ENCODE measurements at regions not wholly inside any gene's neighbourhood (a gene's known extent, or its start where the extent isn't known, plus 50 kb on each side); places are given as distances from the start of the nearest gene placed in this dataset.

DNA sequence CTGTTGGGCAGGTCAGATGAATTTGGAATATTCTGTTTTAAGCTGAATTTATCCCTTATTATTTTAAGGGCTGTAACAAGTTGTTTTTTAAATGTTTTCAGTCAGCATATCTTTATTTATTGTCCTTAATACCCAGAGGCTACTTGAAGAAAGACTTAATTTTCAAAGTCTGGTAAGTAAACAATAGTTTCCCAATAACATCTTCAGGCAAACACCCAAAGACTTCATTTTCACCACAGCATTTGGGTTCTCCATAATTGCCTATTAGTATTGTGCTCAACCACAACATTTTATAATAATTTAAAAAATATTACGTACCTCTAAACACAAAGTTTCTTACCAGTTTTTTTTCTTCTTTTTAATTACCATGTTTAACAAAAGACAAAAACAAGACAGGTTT, 60.0 kb upstream of the MKLN1 start:
- DNase-seq (ENCODE audit: low read depth) = no peak

DNA sequence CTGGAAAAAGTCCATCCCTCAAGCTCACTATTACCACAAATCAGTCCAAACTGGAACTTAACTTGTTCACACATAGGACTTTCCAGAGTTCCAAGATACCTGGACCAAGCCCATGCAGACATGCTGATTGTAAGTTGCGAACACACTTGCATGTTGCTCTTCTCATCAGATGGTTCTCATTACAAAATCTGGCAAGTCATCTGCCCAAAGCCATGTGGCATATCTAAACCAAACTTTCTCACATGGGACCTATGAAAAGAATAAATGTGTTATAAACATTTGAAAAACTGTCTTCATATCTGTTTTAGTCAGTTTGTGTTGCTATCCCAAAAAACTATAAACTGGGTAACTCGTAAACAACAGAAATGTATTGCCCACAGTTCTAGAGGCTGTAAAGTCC, 58.8 kb upstream of the MKLN1 start:
- no peak for DNase-seq (ENCODE audit: low read depth)

DNA sequence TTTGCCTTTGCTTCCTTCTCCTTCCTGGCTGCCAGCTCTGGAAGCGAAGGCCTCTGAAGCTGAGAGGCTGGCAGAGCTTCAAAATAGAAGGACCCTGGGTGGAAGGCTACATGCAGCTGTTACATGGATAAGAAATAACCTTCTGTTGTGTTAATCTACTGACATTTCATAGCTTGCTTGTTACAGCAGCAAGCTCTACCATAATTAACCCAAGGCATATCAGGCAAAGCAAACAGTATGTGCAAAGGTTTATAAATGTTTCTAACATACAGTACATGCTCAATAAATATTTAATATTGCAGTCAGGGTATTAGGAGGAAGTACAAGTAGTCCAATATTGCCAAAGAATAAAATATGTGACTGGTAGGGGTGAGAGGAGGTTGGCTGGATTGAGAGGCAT, 55.6 kb upstream of the MKLN1 start:
- DNase-seq (ENCODE audit: low read depth) = no peak

DNA sequence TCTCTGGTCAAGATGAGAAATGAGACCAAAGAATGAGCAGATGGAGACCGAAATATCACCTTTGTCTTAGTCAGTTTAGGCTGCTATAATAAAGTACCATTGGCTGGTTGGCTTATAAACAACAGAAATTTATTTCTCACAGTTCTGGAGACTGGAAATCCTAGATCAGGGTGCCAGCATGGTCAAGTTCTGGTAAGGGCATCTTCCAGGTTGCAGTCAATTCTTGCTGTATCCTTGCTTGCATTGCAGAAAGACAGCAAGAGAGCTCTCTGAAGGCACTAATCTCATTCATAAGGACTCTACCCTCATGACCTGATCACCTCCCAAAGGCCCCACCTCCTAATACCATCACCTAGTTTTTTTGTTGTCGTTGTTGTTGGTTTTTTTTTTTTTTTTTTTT, 52.7 kb upstream of the MKLN1 start:
- no peak for DNase-seq (ENCODE audit: low read depth)

DNA sequence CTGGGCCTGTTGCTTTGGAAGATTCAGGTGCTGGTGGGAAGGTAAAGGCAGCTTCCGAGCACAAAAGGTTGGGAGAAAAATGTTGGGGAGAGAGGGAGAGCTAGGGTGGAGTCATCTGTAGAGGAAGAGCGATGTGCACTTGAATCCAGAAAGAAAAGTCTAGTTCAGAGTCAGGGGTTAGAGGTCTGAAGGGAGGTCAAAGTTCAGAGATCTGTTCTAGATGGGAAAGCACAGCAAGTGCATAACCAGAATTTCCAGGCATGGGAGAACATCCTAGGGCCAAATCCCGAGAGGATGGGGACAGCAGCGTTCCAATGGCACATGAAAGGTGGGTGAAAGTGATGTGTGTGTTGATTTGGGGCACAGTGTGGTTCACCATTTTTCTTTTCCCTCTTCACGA, 51.5 kb upstream of the MKLN1 start:
- DNase-seq (ENCODE audit: low read depth) = no peak

DNA sequence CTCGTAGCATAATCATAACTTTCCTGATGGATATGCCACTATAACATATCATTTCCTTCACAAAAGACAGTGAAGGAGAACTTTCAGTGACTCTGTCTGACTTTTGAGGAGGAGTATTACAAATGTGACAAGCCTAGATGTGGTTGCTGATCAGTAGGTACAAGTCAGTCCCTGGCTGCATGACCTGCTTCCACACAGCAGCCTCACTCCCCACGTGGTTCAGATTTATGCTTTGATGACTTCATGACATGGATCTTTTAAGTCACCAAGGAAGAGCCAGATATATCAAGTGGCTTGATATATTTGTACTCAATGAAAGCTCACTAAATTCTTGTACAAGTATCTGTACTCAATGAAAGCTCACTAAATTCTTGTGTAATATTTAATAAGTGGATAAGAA, 50.9 kb upstream of the MKLN1 start:
- no peak for DNase-seq (ENCODE audit: low read depth)
